ENCODE measurements at regions not wholly inside any gene's neighbourhood (a gene's known extent, or its start where the extent isn't known, plus 50 kb on each side); places are given as distances from the start of the nearest gene placed in this dataset.

GRCh38 chr7:128176696-128177095, 64.4 kb upstream of the LEP start:
- no peak overlapping the region for H3K27ac ChIP-seq (ENCODE audit: poor library complexity, severe bottlenecking)
- TF ChIP-seq, protein P1, sequence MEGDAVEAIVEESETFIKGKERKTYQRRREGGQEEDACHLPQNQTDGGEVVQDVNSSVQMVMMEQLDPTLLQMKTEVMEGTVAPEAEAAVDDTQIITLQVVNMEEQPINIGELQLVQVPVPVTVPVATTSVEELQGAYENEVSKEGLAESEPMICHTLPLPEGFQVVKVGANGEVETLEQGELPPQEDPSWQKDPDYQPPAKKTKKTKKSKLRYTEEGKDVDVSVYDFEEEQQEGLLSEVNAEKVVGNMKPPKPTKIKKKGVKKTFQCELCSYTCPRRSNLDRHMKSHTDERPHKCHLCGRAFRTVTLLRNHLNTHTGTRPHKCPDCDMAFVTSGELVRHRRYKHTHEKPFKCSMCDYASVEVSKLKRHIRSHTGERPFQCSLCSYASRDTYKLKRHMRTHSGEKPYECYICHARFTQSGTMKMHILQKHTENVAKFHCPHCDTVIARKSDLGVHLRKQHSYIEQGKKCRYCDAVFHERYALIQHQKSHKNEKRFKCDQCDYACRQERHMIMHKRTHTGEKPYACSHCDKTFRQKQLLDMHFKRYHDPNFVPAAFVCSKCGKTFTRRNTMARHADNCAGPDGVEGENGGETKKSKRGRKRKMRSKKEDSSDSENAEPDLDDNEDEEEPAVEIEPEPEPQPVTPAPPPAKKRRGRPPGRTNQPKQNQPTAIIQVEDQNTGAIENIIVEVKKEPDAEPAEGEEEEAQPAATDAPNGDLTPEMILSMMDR (IDR thresholded peaks at IDR 0.05; ENCODE audit: poor library complexity, severe bottlenecking): no peak
- H3K27me3 ChIP-seq (ENCODE audit: insufficient read depth, poor library complexity, severe bottlenecking): no peaks in the 10 kb centered on the region
- ATAC-seq (ENCODE audit: low read depth) (peak; percentile 67; the same call in 2 of the 3 replicates), DNase-seq (ENCODE audit: low spot score) (no peak)
- H3K9me3 ChIP-seq (ENCODE audit: severe bottlenecking): no peaks in the 10 kb centered on the region
- H3K4me1 ChIP-seq (ENCODE audit: insufficient read depth, poor library complexity, severe bottlenecking): no peaks in the 10 kb centered on the region
- H3K4me3 ChIP-seq (ENCODE audit: severe bottlenecking): no peak overlapping the region
- no peaks in the 10 kb centered on the region for H3K36me3 ChIP-seq (ENCODE audit: low read depth)

GRCh38 chr7:128177768-128178550, 63.1 kb upstream of the LEP start:
- H3K36me3 ChIP-seq (ENCODE audit: low read depth): no peaks in the 10 kb centered on the region
- TF ChIP-seq, protein P1 (IDR thresholded peaks at IDR 0.05; ENCODE audit: poor library complexity, severe bottlenecking): no peak
- no peak overlapping the region for H3K4me3 ChIP-seq (ENCODE audit: severe bottlenecking)

GRCh38 chr7:128178611-128179010, 62.5 kb upstream of the LEP start:
- peaks cover 3% of the 10 kb centered on the region for H3K27me3 ChIP-seq (ENCODE audit: insufficient read depth, poor library complexity, severe bottlenecking)
- H3K4me3 ChIP-seq (ENCODE audit: severe bottlenecking): no peak overlapping the region
- DNase-seq (ENCODE audit: low spot score): no peak
- H3K36me3 ChIP-seq (ENCODE audit: low read depth): no peaks in the 10 kb centered on the region
- TF ChIP-seq, protein P1 (IDR thresholded peaks at IDR 0.05; ENCODE audit: poor library complexity, severe bottlenecking): no peak
- H3K4me1 ChIP-seq (ENCODE audit: insufficient read depth, poor library complexity, severe bottlenecking): no peaks in the 10 kb centered on the region
- no peak overlapping the region for H3K27ac ChIP-seq (ENCODE audit: poor library complexity, severe bottlenecking)
- ATAC-seq (ENCODE audit: low read depth): no peak
- H3K9me3 ChIP-seq (ENCODE audit: severe bottlenecking): no peaks in the 10 kb centered on the region

More at GRCh38 chr7:128177768-128178550, 63.1 kb upstream of the LEP start:
- no peaks in the 10 kb centered on the region for H3K27me3 ChIP-seq (ENCODE audit: insufficient read depth, poor library complexity, severe bottlenecking)
- no peak for DNase-seq (ENCODE audit: low spot score)
- H3K4me1 ChIP-seq (ENCODE audit: insufficient read depth, poor library complexity, severe bottlenecking): no peaks in the 10 kb centered on the region
- no peak for ATAC-seq (ENCODE audit: low read depth)
- H3K27ac ChIP-seq (ENCODE audit: poor library complexity, severe bottlenecking): no peak overlapping the region
- no peaks in the 10 kb centered on the region for H3K9me3 ChIP-seq (ENCODE audit: severe bottlenecking)

DNA sequence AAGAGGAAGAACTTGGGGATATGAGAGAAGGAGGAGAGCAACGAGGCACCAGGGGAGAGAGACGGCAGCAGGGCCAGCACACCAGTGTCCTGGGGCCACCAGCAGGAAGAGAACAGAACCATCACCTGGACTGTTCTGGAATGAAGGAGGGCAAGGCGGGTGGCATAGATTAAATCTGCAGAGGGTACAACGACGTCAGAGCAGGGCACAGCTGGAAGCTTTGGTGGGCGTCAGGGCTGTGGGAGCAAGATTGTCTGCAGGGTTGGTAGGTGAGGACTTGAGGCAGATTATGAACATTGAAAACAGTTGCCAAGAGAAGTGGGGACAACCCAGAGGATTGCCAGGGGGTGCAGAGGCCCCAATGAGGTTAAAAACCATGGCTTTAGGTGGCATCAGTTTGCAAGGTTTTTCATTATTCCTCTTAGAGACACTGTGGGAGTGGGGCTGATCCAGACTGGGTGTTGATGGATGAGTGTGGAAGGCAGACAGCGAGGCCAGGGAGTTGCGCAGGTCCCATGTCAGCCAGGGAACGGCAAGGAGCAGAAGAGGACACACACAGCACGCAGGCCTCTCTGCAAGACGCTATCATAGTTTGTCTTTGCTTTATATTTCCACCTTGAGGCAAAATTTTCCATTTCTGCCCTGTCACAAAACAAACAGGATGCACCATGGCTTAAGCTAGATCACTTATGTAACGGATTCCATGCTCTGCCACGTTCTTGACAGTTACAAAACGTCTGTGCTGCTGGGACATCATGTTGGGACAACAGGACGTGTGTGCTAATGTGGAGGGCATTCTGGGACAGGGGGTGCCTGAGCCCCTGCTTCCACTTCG, 52.5 kb upstream of the LEP start:
- TF ChIP-seq, protein P1 (IDR thresholded peaks at IDR 0.05; ENCODE audit: poor library complexity, severe bottlenecking): no peak
- Histone ChIP-seq H3K27ac (ENCODE audit: poor library complexity, severe bottlenecking) (no peak overlapping the region), H3K27me3 (ENCODE audit: insufficient read depth, poor library complexity, severe bottlenecking) (peaks cover 16% of the 10 kb centered on the region), H3K36me3 (ENCODE audit: low read depth) (no peaks in the 10 kb centered on the region), H3K4me1 (ENCODE audit: insufficient read depth, poor library complexity, severe bottlenecking) (no peaks in the 10 kb centered on the region), H3K4me3 (ENCODE audit: severe bottlenecking) (no peak overlapping the region), H3K9me3 (ENCODE audit: severe bottlenecking) (no peaks in the 10 kb centered on the region)
- ATAC-seq (ENCODE audit: low read depth) (no peak), DNase-seq (ENCODE audit: low spot score) (peak; percentile 18)
